H1 (cell line): ENCODE measurements at regions not wholly inside any gene's neighbourhood (a gene's known extent, or its start where the extent isn't known, plus 50 kb on each side); places are given as distances from the start of the nearest gene placed in this dataset.

Experiments
- CTCF ChIA-PET: fragments of 300-600 bp; sonication (Branson Sonifier 250); formaldehyde crosslinking; loops from one replicate; lab custom pipeline; 2021; ENCODE audit not compliant: partially characterized antibody; lab: Charles Lee
- POLR2A ChIA-PET: fragments of 300-600 bp; sonication (Branson Sonifier 250); formaldehyde crosslinking; loops from one replicate; lab custom pipeline; 2021; ENCODE audit warnings: inconsistent platforms; ENCODE audit not compliant: partially characterized antibody; lab: Charles Lee
- DNase-seq, 2 experiments: peaks; one replicate each; pipeline versions ENCODE4 v3.0.0 to v3.0.0-alpha.2; 2010 to 2022; ENCODE audit warnings: low spot score in 2 of 2, low read depth in 1 of 2, mixed read lengths in 1 of 2
- FAIRE-seq: peaks from 2 replicates; lab custom pipeline; 2011; peaks lifted over from hg19 to GRCh38; lab: Jason Lieb, UNC
- H2AFZ ChIP-seq: 2 replicates; pipeline ENCODE4 v1.8.1; 2012; ENCODE audit warnings: low read length, inconsistent platforms
- H2AK5ac ChIP-seq: 2 replicates; pipeline ENCODE4 v1.6.1; 2013; ENCODE audit warnings: low read depth, low read length
- H2BK120ac ChIP-seq: replicated peaks from 2 replicates; pipeline ENCODE3; 2013; ENCODE audit warnings: low read depth, low read length, inconsistent platforms
- H2BK12ac ChIP-seq: 2 replicates; pipeline ENCODE4 v1.6.1; 2013; ENCODE audit warnings: low read depth, low read length
- H2BK15ac ChIP-seq: 2 replicates; pipeline ENCODE4 v1.6.1; 2013; ENCODE audit warnings: low read length
- H2BK20ac ChIP-seq: 2 replicates; pipeline ENCODE4 v1.6.1; 2013; ENCODE audit warnings: low read length
- H2BK5ac ChIP-seq: 2 replicates; pipeline ENCODE4 v1.6.1; 2013; ENCODE audit warnings: low read depth, low read length
- H3K14ac ChIP-seq: 2 replicates; pipeline ENCODE4 v1.6.1; 2013; ENCODE audit warnings: inconsistent platforms; ENCODE audit not compliant: insufficient read length
- H3K18ac ChIP-seq: 2 replicates; pipeline ENCODE4 v1.6.1; 2013; ENCODE audit warnings: low read length; ENCODE audit errors: extremely low read depth
- H3K23ac ChIP-seq: 2 replicates; pipeline ENCODE4 v1.6.1; 2013; ENCODE audit warnings: inconsistent platforms; ENCODE audit not compliant: insufficient read length
- H3K23me2 ChIP-seq: 2 replicates; pipeline ENCODE4 v1.6.1; 2013; ENCODE audit warnings: low read depth, low read length
- H3K27ac ChIP-seq: 2 replicates; pipeline ENCODE4 v1.6.1; 2011; ENCODE audit warnings: low read depth, low read length, inconsistent platforms
- H3K27me3 ChIP-seq, 4 experiments: replicated peaks in 1 of 4; 1 replicate in 1 of 4; 2 replicates in 3 of 4; pipeline versions ENCODE4 v1.6.1 to v1.8.1; 2011 to 2013; ENCODE audit warnings: low read length in 3 of 4, mild to moderate bottlenecking in 3 of 4, inconsistent platforms in 2 of 4, mixed read lengths in 2 of 4, moderate library complexity in 1 of 4; ENCODE audit not compliant: control insufficient read depth in 3 of 4, insufficient read depth in 3 of 4; ENCODE audit errors: extremely low read depth in 1 of 4
- H3K36me3 ChIP-seq, 4 experiments: 2 replicates each; pipeline versions ENCODE4 v1.6.1 to v1.8.1; 2011 to 2013; ENCODE audit warnings: mild to moderate bottlenecking in 4 of 4, low read length in 3 of 4, moderate library complexity in 2 of 4, control low read depth in 1 of 4, inconsistent platforms in 1 of 4; ENCODE audit not compliant: insufficient read depth in 4 of 4, control insufficient read depth in 2 of 4
- H3K4ac ChIP-seq: replicated peaks from 2 replicates; pipeline ENCODE3; 2013; ENCODE audit warnings: low read length, low read depth, mixed read lengths, inconsistent platforms; ENCODE audit not compliant: insufficient read length
- H3K4me1 ChIP-seq, 4 experiments: replicated peaks in 1 of 4; 1 replicate in 1 of 4; 2 replicates in 3 of 4; pipeline versions ENCODE4 v1.6.1 to v1.8.1; 2011 to 2013; ENCODE audit warnings: low read length in 3 of 4, inconsistent platforms in 2 of 4, mixed read lengths in 1 of 4; ENCODE audit not compliant: insufficient read depth in 4 of 4, control insufficient read depth in 3 of 4
- H3K4me2 ChIP-seq, 2 experiments: 2 replicates each; pipeline versions ENCODE4 v1.6.1 to v1.8.1; 2011 to 2013; ENCODE audit warnings: low read depth in 2 of 2, low read length in 2 of 2, control low read depth in 1 of 2, inconsistent platforms in 1 of 2, mild to moderate bottlenecking in 1 of 2; ENCODE audit not compliant: insufficient read depth in 1 of 2
- H3K4me3 ChIP-seq, 4 experiments: fragments of 200-600, 300-600 bp in 1 of 4; sonication (generic), shearing (Covaris generic), sonication (Bioruptor Twin) in 1 of 4; 2 replicates each; pipeline versions ENCODE4 v1.5.1 to v1.8.1; 2011 to 2016; ENCODE audit warnings: low read length in 4 of 4, low read depth in 3 of 4, control low read depth in 2 of 4, inconsistent platforms in 2 of 4, mild to moderate bottlenecking in 2 of 4, mixed read lengths in 1 of 4, moderate library complexity in 1 of 4; ENCODE audit not compliant: insufficient read depth in 2 of 4; ENCODE audit errors: extremely low read depth in 1 of 4
- H3K56ac ChIP-seq: replicated peaks from 2 replicates; pipeline ENCODE3; 2013; ENCODE audit warnings: low read depth, mild to moderate bottlenecking, mixed read lengths, low read length, inconsistent platforms; ENCODE audit not compliant: insufficient read length
- H3K79me1 ChIP-seq: 2 replicates; pipeline ENCODE4 v1.6.1; 2013; ENCODE audit warnings: low read depth, low read length, control low read depth
- H3K79me2 ChIP-seq, 2 experiments: 2 replicates each; pipeline versions ENCODE4 v1.6.1 to v1.8.1; 2012 to 2013; ENCODE audit warnings: low read length in 2 of 2, mild to moderate bottlenecking in 2 of 2, inconsistent platforms in 1 of 2; ENCODE audit not compliant: insufficient read depth in 2 of 2, control insufficient read depth in 1 of 2
- H3K9ac ChIP-seq, 4 experiments: replicated peaks in 1 of 4; 1 replicate in 1 of 4; 2 replicates in 3 of 4; pipeline versions ENCODE4 v1.6.1 to v1.8.1; 2011 to 2013; ENCODE audit warnings: low read depth in 3 of 4, low read length in 3 of 4, control low read depth in 2 of 4, mild to moderate bottlenecking in 2 of 4, moderate library complexity in 2 of 4, inconsistent platforms in 1 of 4; ENCODE audit errors: extremely low read depth in 1 of 4
- H3K9me3 ChIP-seq, 2 experiments: 2 replicates each; pipeline versions ENCODE4 v1.6.1 to v1.8.1; 2012 to 2013; ENCODE audit warnings: mild to moderate bottlenecking in 2 of 2, moderate library complexity in 2 of 2, control low read depth in 1 of 2, inconsistent platforms in 1 of 2, low read depth in 1 of 2, low read length in 1 of 2, mixed read lengths in 1 of 2; ENCODE audit not compliant: insufficient read depth in 2 of 2
- H4K20me1 ChIP-seq, 2 experiments: replicated peaks in 1 of 2; 2 replicates each; pipeline versions ENCODE3 to v1.8.1; 2011 to 2013; ENCODE audit warnings: inconsistent platforms in 2 of 2, low read length in 2 of 2, mild to moderate bottlenecking in 1 of 2; ENCODE audit not compliant: insufficient read depth in 2 of 2, control insufficient read depth in 1 of 2
- H4K5ac ChIP-seq: 2 replicates; pipeline ENCODE4 v1.6.1; 2013; ENCODE audit warnings: low read length, low read depth, mixed read lengths, inconsistent platforms; ENCODE audit not compliant: insufficient read length
- H4K8ac ChIP-seq: 2 replicates; pipeline ENCODE4 v1.8.0; 2013; ENCODE audit warnings: mild to moderate bottlenecking, moderate library complexity, low read length, inconsistent platforms; ENCODE audit not compliant: insufficient read depth; ENCODE audit errors: extremely low read depth
- H4K91ac ChIP-seq: replicated peaks from 2 replicates; pipeline ENCODE3; 2013; ENCODE audit warnings: low read length, mixed read lengths, inconsistent platforms; ENCODE audit not compliant: insufficient read length
- ATF2 ChIP-seq: IDR thresholded peaks from 2 replicates; pipeline ENCODE4 v1.6.1; 2012; ENCODE audit warnings: low read length, inconsistent platforms
- ATF3 ChIP-seq: IDR thresholded peaks from 2 replicates; pipeline ENCODE4 v1.6.1; 2011; ENCODE audit warnings: low read depth, mild to moderate bottlenecking, low read length; ENCODE audit not compliant: insufficient read depth
- CEBPB ChIP-seq: IDR thresholded peaks from 2 replicates; pipeline ENCODE4 v1.6.1; 2012; ENCODE audit warnings: low read depth, low read length
- CREB1 ChIP-seq: IDR thresholded peaks from 2 replicates; pipeline ENCODE4 v1.6.1; 2012; ENCODE audit warnings: inconsistent platforms
- EP300 ChIP-seq, 2 experiments: IDR thresholded peaks; 1 replicate in 1 of 2; 2 replicates in 1 of 2; pipeline ENCODE4 v1.6.1; 2011 to 2012; ENCODE audit warnings: low read depth in 2 of 2, low read length in 2 of 2, mild to moderate bottlenecking in 2 of 2, borderline replicate concordance in 1 of 2, inconsistent platforms in 1 of 2, moderate library complexity in 1 of 2
- EZH2 ChIP-seq: fragments of 200-600 bp; sonication (generic); IDR thresholded peaks from 2 replicates; pipeline ENCODE4 v1.7.1; 2012; ENCODE audit warnings: low read depth, mild to moderate bottlenecking, moderate library complexity, low read length, inconsistent platforms; ENCODE audit not compliant: severe bottlenecking
- JUND ChIP-seq: IDR thresholded peaks from 2 replicates; pipeline ENCODE4 v1.6.1; 2011; ENCODE audit warnings: mild to moderate bottlenecking, improper control_type of control experiment, low read length
- SP2 ChIP-seq: IDR thresholded peaks from 2 replicates; pipeline ENCODE4 v1.6.1; 2012; ENCODE audit warnings: mild to moderate bottlenecking, low read length, inconsistent platforms
- SUZ12 ChIP-seq: fragments of 200-600 bp; sonication (generic); IDR thresholded peaks from 2 replicates; pipeline ENCODE4 v1.6.1; 2012; ENCODE audit warnings: mild to moderate bottlenecking, inconsistent platforms, low read length, moderate library complexity, mixed read lengths
- TBP ChIP-seq: IDR thresholded peaks from 2 replicates; pipeline ENCODE4 v1.6.1; 2011; ENCODE audit warnings: low read depth, low read length, improper control_type of control experiment
- TEAD4 ChIP-seq: IDR thresholded peaks from 2 replicates; pipeline ENCODE4 v1.6.1; 2012; ENCODE audit warnings: low read depth, low read length, inconsistent platforms, mixed read lengths
- USF2 ChIP-seq: IDR thresholded peaks from 2 replicates; pipeline ENCODE4 v1.6.1; 2011; ENCODE audit warnings: low read length, improper control_type of control experiment
- WGBS, 2 experiments: shearing (Covaris generic) in 1 of 2; methylation state at CpG; one replicate each; pipeline versions ENCODE4 v1.1.6 to v1.1.7; 2013 to 2015; ENCODE audit warnings: low lambda C conversion rate in 2 of 2, mixed read lengths in 2 of 2, inconsistent platforms in 1 of 2, low coverage in 1 of 2, missing lambda C conversion rate in 1 of 2; ENCODE audit not compliant: insufficient replicate concordance in 2 of 2, insufficient coverage in 1 of 2, insufficient read length in 1 of 2; ENCODE audit errors: extremely low coverage in 1 of 2, missing lambda C conversion rate in 1 of 2; 5-methylcytosine and 5-hydroxymethylcytosine counted together

GRCh38 chr3:161607056-161607455 lies 110.4 kb downstream of the OTOL1 start:
- DNase-seq (no peak), FAIRE-seq (no peak)
- Histone ChIP-seq H2BK5ac (no peak overlapping the region), H3K14ac (no peak overlapping the region), H3K23ac (no peak overlapping the region), H2BK15ac (no peak overlapping the region), H3K23me2 (no peaks in the 10 kb centered on the region), H3K18ac (no peak overlapping the region), H4K20me1 (no peaks in the 10 kb centered on the region), H4K91ac (no peak overlapping the region), H3K27me3 (peaks cover 0 to 1% (median 0%) of the 10 kb centered on the region in 4 experiments; a peak in 1 of 7 replicates), H3K4me2 (no peak overlapping the region), H2BK12ac (no peak overlapping the region), H4K5ac (no peak overlapping the region), H3K79me2 (no peaks in the 10 kb centered on the region), H3K36me3 (no peaks in the 10 kb centered on the region), H2AFZ (no peak overlapping the region), H2BK120ac (no peak overlapping the region), H3K4me1 (no peaks in the 10 kb centered on the region), H3K56ac (no peak overlapping the region), H3K4me3 (no peak overlapping the region), H3K79me1 (no peaks in the 10 kb centered on the region), H2BK20ac (no peak overlapping the region), H2AK5ac (no peak overlapping the region), H3K4ac (no peak overlapping the region), H4K8ac (no peak overlapping the region), H3K9me3 (peaks cover 0 to 2% of the 10 kb centered on the region in 2 experiments; a peak in 1 of 4 replicates), H3K27ac (no peak overlapping the region), H3K9ac (no peak overlapping the region)
- 82% methylated on average over 1 of the region's 1 CpG; no CpG with 5 or more reads in 1 of the 2 experiments for WGBS, 2 experiments
- CTCF ChIA-PET, result no interaction called here
- POLR2A ChIA-PET, result no interaction called here
- no peak for TF ChIP-seq EP300 (IDR thresholded peaks at IDR 0.05; ENCODE audit: borderline replicate concordance in 1 of 2, low read depth in 2 of 2, low read length in 2 of 2)
- no peak for TF ChIP-seq SUZ12
- TF ChIP-seq CREB1, result no peak
- no peak for TF ChIP-seq USF2
- no peak for TF ChIP-seq TBP
- no peak for TF ChIP-seq TEAD4
- no peak for TF ChIP-seq ATF3
- no peak for TF ChIP-seq EZH2
- TF ChIP-seq CEBPB, result no peak
- no peak for TF ChIP-seq SP2
- TF ChIP-seq ATF2, result no peak
- no peak for TF ChIP-seq JUND
